DOHH2 (cell line): ENCODE measurements at regions not wholly inside any gene's neighbourhood (a gene's known extent, or its start where the extent isn't known, plus 50 kb on each side); places are given as distances from the start of the nearest gene placed in this dataset.

Experiments used
- CTCF ChIP-seq: fragments of 200-600 bp; sonication (generic); IDR thresholded peaks from one replicate; pipeline ENCODE4 v1.5.1; 2014; ENCODE audit warnings: antibody characterized with exemption, mild to moderate bottlenecking, low read depth, low read length; ENCODE audit not compliant: poor library complexity, severe bottlenecking
- EZH2phosphoT487 ChIP-seq: fragments of 200-600 bp; sonication (generic); IDR thresholded peaks from 2 replicates; pipeline ENCODE4 v1.6.1; 2017; ENCODE audit warnings: borderline replicate concordance, mild to moderate bottlenecking, antibody characterized with exemption, low read length, moderate library complexity, mixed read lengths

DNA sequence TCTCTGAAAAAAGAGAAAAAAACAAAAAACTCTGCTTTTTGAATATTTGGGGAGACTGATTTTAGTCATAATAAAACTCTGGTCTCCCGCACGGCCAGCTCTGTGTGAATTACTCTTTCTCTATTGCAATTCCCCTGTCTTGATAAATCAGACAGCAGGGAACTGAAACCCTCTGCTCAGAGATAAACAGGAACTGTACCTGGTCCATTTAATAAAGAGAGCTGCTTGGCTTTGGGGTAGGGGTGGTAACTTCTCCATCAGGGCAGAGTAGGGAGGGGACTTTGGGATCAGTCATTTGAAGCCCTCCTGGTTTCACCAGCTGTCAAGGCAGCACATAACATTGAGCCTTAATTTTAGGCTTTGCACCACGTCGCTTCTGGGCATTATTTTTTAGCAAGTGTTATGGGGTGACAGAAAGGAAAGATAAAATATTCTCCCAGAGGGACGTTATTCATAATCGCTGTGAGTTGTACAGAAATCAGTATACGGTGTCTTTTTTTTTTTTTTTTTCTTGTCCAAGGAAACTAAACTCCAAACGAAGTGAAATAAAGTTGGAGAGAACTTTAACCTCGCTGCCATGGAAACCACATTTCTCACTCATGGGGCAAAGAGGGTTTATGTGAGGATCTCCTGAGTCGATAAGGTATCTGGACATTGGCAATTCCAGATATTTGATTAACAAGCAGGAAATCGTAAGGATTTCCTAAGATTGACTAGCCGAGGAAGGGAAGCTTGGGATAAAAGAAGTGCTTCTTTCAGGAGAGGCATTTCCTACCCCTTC lies 99.0 kb upstream of the MRI1 start:
- TF ChIP-seq CTCF: no peak
- TF ChIP-seq EZH2phosphoT487: no peak
